ENCODE measurements at regions not wholly inside any gene's neighbourhood (a gene's known extent, or its start where the extent isn't known, plus 50 kb on each side); places are given as distances from the start of the nearest gene placed in this dataset.

GRCh38 chr4:38547052-38547451 lies 116.9 kb upstream of the KLF3 start:
- Histone ChIP-seq H3K27me3 (no peaks in the 10 kb centered on the region), H3K4me1 (no peaks in the 10 kb centered on the region), H3K27ac (no peak overlapping the region), H3K9me3 (no peaks in the 10 kb centered on the region), H3K4me3 (no peak overlapping the region), H3K36me3 (no peaks in the 10 kb centered on the region)
- intact Hi-C loops (cut with DNase I) = no loop called here
- ATAC-seq (no peak), DNase-seq (no peak)
- 83% methylated on average over 2 of the region's 2 CpGs for WGBS (ENCODE audit: insufficient coverage, low coverage, low lambda C conversion rate, missing lambda C conversion rate)
- TF ChIP-seq POLR2A (IDR thresholded peaks at IDR 0.05) (no peak), CTCF (IDR thresholded peaks at IDR 0.05) (no peak)

GRCh38 chr4:38548256-38548655 lies 115.7 kb upstream of the KLF3 start:
- no peak for ATAC-seq
- intact Hi-C loops (cut with DNase I) = no loop called here
- TF ChIP-seq POLR2A (IDR thresholded peaks at IDR 0.05) (no peak), CTCF (IDR thresholded peaks at IDR 0.05) (no peak)

GRCh38 chr4:38559374-38559773 lies 104.6 kb upstream of the KLF3 start:
- peaks cover 0 to 3% (median 0%) of the 10 kb centered on the region in 4 donors for H3K9me3 ChIP-seq
- H3K27me3 ChIP-seq = no peaks in the 10 kb centered on the region
- no peak overlapping the region for H3K4me3 ChIP-seq
- no peaks in the 10 kb centered on the region for H3K4me1 ChIP-seq
- DNase-seq (no peak), ATAC-seq (no peak)
- WGBS (ENCODE audit: insufficient coverage, low coverage, low lambda C conversion rate, missing lambda C conversion rate) = 90% methylated on average over 4 of the region's 6 CpGs
- TF ChIP-seq CTCF (IDR thresholded peaks at IDR 0.05) (no peak), POLR2A (IDR thresholded peaks at IDR 0.05) (no peak)
- intact Hi-C loops (cut with DNase I) = no loop called here
- no peaks in the 10 kb centered on the region for H3K36me3 ChIP-seq
- no peak overlapping the region for H3K27ac ChIP-seq

More at GRCh38 chr4:38548256-38548655, 115.7 kb upstream of the KLF3 start:
- no peaks in the 10 kb centered on the region for H3K4me1 ChIP-seq
- no peaks in the 10 kb centered on the region for H3K36me3 ChIP-seq
- no peak overlapping the region for H3K4me3 ChIP-seq
- WGBS (ENCODE audit: insufficient coverage, low coverage, low lambda C conversion rate, missing lambda C conversion rate) = 93% methylated on average over 3 of the region's 3 CpGs
- no peaks in the 10 kb centered on the region for H3K27me3 ChIP-seq
- no peak for DNase-seq
- no peak overlapping the region for H3K27ac ChIP-seq
- H3K9me3 ChIP-seq = no peaks in the 10 kb centered on the region

GRCh38 chr4:38560340-38560739 lies 103.7 kb upstream of the KLF3 start:
- no peak for DNase-seq
- intact Hi-C loops (cut with DNase I) = no loop called here
- Histone ChIP-seq H3K4me1 (no peaks in the 10 kb centered on the region), H3K27me3 (no peaks in the 10 kb centered on the region), H3K9me3 (peaks cover 0 to 3% (median 0%) of the 10 kb centered on the region in 4 donors), H3K27ac (no peak overlapping the region), H3K4me3 (no peak overlapping the region), H3K36me3 (no peaks in the 10 kb centered on the region)
- WGBS (ENCODE audit: insufficient coverage, low coverage, low lambda C conversion rate, missing lambda C conversion rate) = 97% methylated on average over 5 of the region's 6 CpGs
- no peak for ATAC-seq
- TF ChIP-seq POLR2A (IDR thresholded peaks at IDR 0.05) (no peak), CTCF (IDR thresholded peaks at IDR 0.05) (no peak)

All from right lobe of liver (tissue), 6 donors.